DND-41 (cell line): ENCODE measurements at regions not wholly inside any gene's neighbourhood (a gene's known extent, or its start where the extent isn't known, plus 50 kb on each side); places are given as distances from the start of the nearest gene placed in this dataset.

Experiments used
- ATAC-seq: fragments of 200-7000 bp; cut with Tn5 transposase; 3 replicates; pipeline ENCODE4 v1.9.1; 2021; ENCODE audit warnings: low read depth; ENCODE audit not compliant: insufficient read depth
- DNase-seq: peaks from one replicate; pipeline ENCODE4 v3.0.0-alpha.2; 2020
- H2AFZ ChIP-seq: 2 replicates; pipeline ENCODE4 v1.6.0; 2012; ENCODE audit warnings: low read depth, low read length
- H3K27ac ChIP-seq: 2 replicates; pipeline ENCODE4 v1.5.1; 2012; ENCODE audit warnings: low read length, inconsistent platforms
- H3K27me3 ChIP-seq: fragments of 200-600 bp; sonication (generic); 2 replicates; pipeline ENCODE4 v1.6.0; 2012; ENCODE audit warnings: low read length, mild to moderate bottlenecking, inconsistent platforms; ENCODE audit not compliant: insufficient read depth, poor library complexity
- H3K36me3 ChIP-seq: 2 replicates; pipeline ENCODE4 v1.5.1; 2012; ENCODE audit warnings: low read length, inconsistent platforms; ENCODE audit not compliant: insufficient read depth
- H3K4me1 ChIP-seq: 2 replicates; pipeline ENCODE4 v1.5.1; 2012; ENCODE audit warnings: mild to moderate bottlenecking, low read length; ENCODE audit not compliant: insufficient read depth
- H3K4me2 ChIP-seq: 2 replicates; pipeline ENCODE4 v1.6.0; 2012; ENCODE audit warnings: mild to moderate bottlenecking, moderate library complexity, low read length, inconsistent platforms; ENCODE audit not compliant: insufficient read depth
- H3K4me3 ChIP-seq, 2 experiments: fragments of 200-600 bp in 1 of 2; shearing (Covaris generic) in 1 of 2; 2 replicates each; pipeline ENCODE4 v1.5.1; 2012 to 2016; ENCODE audit warnings: inconsistent platforms in 2 of 2, low read length in 2 of 2, mild to moderate bottlenecking in 2 of 2, low read depth in 1 of 2, moderate library complexity in 1 of 2
- H3K79me2 ChIP-seq: 2 replicates; pipeline ENCODE4 v1.6.0; 2012; ENCODE audit warnings: low read length, inconsistent platforms; ENCODE audit not compliant: insufficient read depth
- H3K9ac ChIP-seq: 2 replicates; pipeline ENCODE4 v1.6.0; 2012; ENCODE audit warnings: low read depth, mild to moderate bottlenecking, inconsistent platforms, low read length, moderate library complexity
- H3K9me3 ChIP-seq: 2 replicates; pipeline ENCODE4 v1.5.1; 2012; ENCODE audit warnings: low read length, moderate library complexity, mild to moderate bottlenecking, inconsistent platforms; ENCODE audit not compliant: insufficient read depth, severe bottlenecking
- H4K20me1 ChIP-seq: 2 replicates; pipeline ENCODE4 v1.6.0; 2012; ENCODE audit warnings: low read length; ENCODE audit not compliant: insufficient read depth
- CTCF ChIP-seq: IDR thresholded peaks from 2 replicates; pipeline ENCODE4 v1.5.1; 2012; ENCODE audit warnings: borderline replicate concordance, low read length, moderate library complexity, mild to moderate bottlenecking; ENCODE audit not compliant: poor library complexity, severe bottlenecking; ENCODE audit errors: extremely low read depth
- EZH2 ChIP-seq: IDR thresholded peaks from 3 replicates; pipeline ENCODE4 v1.6.1; 2012; ENCODE audit warnings: borderline replicate concordance, low read depth, mild to moderate bottlenecking, moderate library complexity, low read length, inconsistent platforms; ENCODE audit not compliant: severe bottlenecking

DNA sequence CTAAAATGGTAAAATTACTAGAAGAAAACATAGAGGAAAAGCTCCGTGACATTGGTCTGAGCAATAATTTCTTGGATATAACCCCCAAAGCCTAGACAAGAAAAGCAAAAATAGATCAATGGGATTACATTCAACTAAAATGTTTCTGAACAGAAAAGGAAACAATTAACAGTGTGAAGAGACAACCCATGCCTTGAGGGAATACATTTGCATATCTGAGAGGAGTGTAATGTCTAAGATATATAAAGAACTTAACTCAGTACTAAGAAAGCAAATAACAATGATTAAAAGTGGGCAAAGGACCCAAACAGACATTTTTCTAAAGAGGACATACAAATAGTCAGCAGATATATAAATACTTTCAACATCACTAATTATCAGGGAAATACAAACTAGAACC is 206.2 kb downstream of the VAPA start:
- Histone ChIP-seq H3K4me2 (no peak overlapping the region), H3K9me3 (peaks cover 3% of the 10 kb centered on the region), H3K27ac (no peak overlapping the region), H4K20me1 (no peaks in the 10 kb centered on the region), H3K27me3 (no peaks in the 10 kb centered on the region), H3K4me3 (no peak overlapping the region), H3K79me2 (no peaks in the 10 kb centered on the region), H3K4me1 (no peaks in the 10 kb centered on the region), H3K36me3 (no peaks in the 10 kb centered on the region), H2AFZ (no peak overlapping the region), H3K9ac (no peak overlapping the region)
- TF ChIP-seq EZH2 (no peak), CTCF (no peak)
- ATAC-seq (no peak), DNase-seq (no peak)

GRCh38 chr18:10120622-10121021 is 206.8 kb downstream of the VAPA start:
- no peaks in the 10 kb centered on the region for H4K20me1 ChIP-seq
- no peak overlapping the region for H2AFZ ChIP-seq
- no peak overlapping the region for H3K4me3 ChIP-seq
- TF ChIP-seq CTCF, result no peak
- no peak overlapping the region for H3K9ac ChIP-seq
- DNase-seq, result no peak
- H3K27me3 ChIP-seq, result no peaks in the 10 kb centered on the region
- H3K4me2 ChIP-seq, result no peak overlapping the region
- no peak overlapping the region for H3K27ac ChIP-seq
- peaks cover 3% of the 10 kb centered on the region for H3K9me3 ChIP-seq
- no peaks in the 10 kb centered on the region for H3K4me1 ChIP-seq
- ATAC-seq, result no peak
- no peaks in the 10 kb centered on the region for H3K36me3 ChIP-seq
- no peaks in the 10 kb centered on the region for H3K79me2 ChIP-seq

GRCh38 chr18:10121028-10121427 is 207.2 kb downstream of the VAPA start:
- Histone ChIP-seq H3K4me3 (no peak overlapping the region), H2AFZ (no peak overlapping the region), H3K27me3 (no peaks in the 10 kb centered on the region), H3K36me3 (no peaks in the 10 kb centered on the region), H3K4me1 (no peaks in the 10 kb centered on the region), H3K9me3 (peaks cover 3% of the 10 kb centered on the region), H3K4me2 (no peak overlapping the region), H4K20me1 (no peaks in the 10 kb centered on the region), H3K27ac (no peak overlapping the region), H3K9ac (no peak overlapping the region), H3K79me2 (no peaks in the 10 kb centered on the region)
- ATAC-seq (no peak), DNase-seq (no peak)
- TF ChIP-seq EZH2 (no peak), CTCF (no peak)

GRCh38 chr18:10121786-10122515 is 208.1 kb downstream of the VAPA start:
- Histone ChIP-seq H3K4me2 (no peak overlapping the region), H4K20me1 (no peaks in the 10 kb centered on the region), H3K36me3 (no peaks in the 10 kb centered on the region), H3K79me2 (no peaks in the 10 kb centered on the region), H3K9ac (no peak overlapping the region), H3K4me3 (no peak overlapping the region), H3K4me1 (no peaks in the 10 kb centered on the region), H3K27ac (no peak overlapping the region), H3K9me3 (peaks cover 3% of the 10 kb centered on the region), H3K27me3 (no peaks in the 10 kb centered on the region), H2AFZ (no peak overlapping the region)
- DNase-seq (no peak), ATAC-seq (no peak)
- TF ChIP-seq CTCF (no peak), EZH2 (no peak)
